ENCODE measurements at regions not wholly inside any gene's neighbourhood (a gene's known extent, or its start where the extent isn't known, plus 50 kb on each side); places are given as distances from the start of the nearest gene placed in this dataset.

DNA sequence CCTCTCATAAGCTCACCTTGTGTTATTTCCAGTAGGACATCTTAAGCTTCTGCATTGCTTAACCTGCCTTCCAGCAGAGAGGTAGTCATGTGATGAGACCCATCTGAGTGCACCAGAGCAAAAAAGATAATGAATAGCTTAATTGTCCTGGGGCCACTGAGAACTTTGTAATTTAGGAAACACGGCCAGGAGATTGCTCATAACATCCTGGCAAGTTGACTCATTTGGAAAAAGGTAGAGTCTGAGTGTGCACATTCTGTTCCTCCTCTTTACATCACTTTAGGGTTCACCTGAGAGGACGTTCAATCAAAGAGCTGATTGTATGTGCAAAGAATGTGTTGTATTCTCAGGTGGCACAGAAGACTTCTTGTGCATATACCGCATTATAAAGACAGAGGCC lies 830.2 kb upstream of the SOX11 start:
- no peak for DNase-seq (ENCODE audit: low spot score)

DNA sequence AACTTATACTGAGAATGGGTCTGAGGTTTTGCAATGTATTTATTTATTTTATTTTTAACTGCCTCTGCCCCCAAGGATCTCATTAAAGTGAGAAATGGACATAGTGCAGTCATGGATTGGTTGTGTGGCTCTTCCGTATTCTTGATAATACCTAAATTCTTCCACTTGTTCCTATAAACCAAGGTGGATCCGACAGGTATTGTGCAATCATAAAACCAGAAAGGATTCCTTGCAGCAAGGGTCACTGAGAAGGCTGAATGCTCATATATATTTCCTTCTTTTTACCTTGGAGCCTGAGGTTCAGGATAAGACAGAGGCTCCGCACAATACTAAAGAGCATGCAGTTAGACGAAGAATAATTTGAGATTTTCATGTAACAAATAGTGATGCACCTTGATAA lies 826.0 kb upstream of the SOX11 start:
- no peak for DNase-seq (ENCODE audit: low spot score)

- no peak for DNase-seq (ENCODE audit: low spot score)
Measured at GRCh38 chr2:4868466-4868865, 823.7 kb upstream of the SOX11 start.

DNA sequence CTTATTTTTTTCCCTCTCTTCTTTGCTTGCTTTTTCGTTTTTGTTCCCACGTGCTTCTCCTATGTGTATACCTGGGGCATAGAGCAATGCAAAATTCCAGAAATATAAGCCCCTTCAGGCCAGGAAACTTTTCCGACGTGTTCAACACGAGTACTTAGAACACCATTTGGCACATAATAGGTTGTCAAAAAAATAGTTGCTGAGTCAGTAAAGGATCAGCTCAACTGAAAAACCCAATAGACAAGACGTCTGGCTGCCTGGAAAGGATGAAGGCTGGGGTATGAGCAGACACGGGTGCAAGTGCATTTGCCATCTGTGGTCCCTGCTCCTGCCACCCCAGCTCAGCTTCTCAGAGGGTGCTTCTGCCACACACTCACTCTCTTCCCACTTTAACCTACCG lies 823.0 kb upstream of the SOX11 start:
- DNase-seq (ENCODE audit: low spot score), result no peak

DNA sequence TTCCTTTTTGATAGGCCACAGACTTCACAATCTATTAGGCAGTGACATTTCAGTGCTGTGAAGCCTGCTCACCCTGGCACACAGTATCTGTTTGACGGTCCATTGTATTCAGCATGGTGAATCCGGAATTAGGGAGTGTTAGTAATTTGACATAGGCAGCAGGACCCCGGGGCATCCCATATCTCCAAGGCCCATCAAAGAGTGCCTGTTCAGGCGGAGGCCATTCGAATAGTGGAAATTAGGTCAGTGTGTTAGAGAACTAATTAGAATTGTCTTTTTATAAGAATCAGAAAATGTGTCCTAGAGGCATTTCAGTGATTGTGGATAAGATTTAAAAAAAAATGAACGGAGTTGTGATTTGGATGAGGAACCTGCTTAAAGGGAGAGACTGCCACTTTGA lies 818.8 kb upstream of the SOX11 start:
- DNase-seq (ENCODE audit: low spot score), result no peak

DNA sequence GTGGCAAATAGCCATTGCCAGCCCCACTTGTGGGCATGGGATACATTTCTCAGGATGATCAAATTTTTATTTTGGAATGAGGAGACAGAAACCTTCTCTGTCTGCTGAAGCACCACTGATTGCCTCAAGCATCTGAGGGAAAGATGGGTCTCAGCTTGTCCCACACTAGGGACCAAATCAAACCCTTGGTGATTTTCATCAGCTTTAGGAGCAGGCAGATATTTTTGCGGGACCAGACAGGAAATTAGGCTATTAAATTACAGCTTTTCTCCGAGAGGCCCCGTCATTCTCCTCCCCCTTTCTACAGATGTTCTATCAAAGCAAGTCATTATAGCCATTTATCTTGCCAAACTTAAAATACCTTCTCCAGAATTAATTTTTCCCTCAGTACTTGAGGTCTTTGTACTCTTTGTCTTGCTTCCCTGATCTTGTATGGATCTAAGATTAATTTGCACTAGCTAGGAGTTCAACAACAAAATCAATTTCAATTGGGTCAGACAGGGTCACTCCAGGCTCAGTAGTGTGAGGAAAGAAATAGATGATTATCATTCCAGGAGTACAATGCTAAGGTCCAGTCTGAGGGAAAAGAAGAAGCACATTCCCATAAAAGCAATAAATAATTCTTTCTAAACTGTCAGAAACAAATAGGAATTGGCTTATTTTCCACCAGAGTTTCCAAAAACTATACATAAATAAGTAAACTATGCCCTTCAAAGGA lies 818.1 kb upstream of the SOX11 start:
- DNase-seq (ENCODE audit: low spot score), result no peak

- no peak for DNase-seq (ENCODE audit: low spot score)
Measured at GRCh38 chr2:4882421-4882820, 809.8 kb upstream of the SOX11 start.

- no peak for DNase-seq (ENCODE audit: low spot score)
Measured at GRCh38 chr2:4882941-4883340, 809.2 kb upstream of the SOX11 start.

GRCh38 chr2:4883375-4883774 lies 808.8 kb upstream of the SOX11 start:
- DNase-seq (ENCODE audit: low spot score), result no peak

DNA sequence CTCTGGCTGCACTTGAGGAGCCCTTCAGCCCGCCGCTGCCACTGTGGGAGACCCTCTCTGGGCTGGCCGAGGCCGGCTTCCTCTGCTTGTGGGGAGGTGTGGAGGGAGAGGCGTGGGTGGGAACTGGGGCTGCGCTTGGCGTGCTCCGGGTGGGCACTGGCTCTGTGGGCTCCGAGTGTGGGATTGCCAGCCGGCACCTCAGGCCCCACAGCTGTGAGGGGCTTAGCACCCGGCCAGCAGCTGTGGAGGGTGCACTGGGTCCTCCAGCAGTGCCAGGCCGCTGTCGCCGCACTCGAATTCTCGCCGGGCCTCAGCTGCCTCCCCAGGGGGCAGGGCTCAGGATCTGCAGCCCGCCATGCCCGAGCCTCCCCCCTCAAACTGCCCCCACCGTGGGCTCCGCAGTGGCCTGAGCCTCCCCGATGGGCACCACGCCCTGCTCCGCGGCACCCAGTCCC lies 808.0 kb upstream of the SOX11 start:
- DNase-seq (ENCODE audit: low spot score), result no peak

DNA sequence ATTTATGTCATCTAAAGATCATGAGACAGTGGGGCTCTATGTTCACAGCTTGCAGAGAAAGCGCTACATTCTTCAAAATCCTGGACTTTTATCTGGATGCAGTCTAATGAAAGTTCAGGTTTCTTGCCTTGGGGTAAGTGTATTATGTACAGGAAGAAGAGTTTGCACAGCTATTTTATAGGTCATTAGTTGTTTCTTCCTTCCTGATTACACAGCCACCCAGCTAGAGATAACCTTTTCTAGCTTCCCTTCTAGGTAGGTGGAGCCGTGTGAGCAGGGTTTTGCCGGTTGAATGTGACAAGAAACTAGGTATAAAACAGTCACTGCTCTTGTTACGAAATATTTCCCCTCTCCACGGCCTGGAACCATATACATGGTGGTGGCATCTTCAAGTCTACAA lies 800.8 kb upstream of the SOX11 start:
- no peak for DNase-seq (ENCODE audit: low spot score)

- DNase-seq (ENCODE audit: low spot score), result no peak
Measured at GRCh38 chr2:4895371-4895770, 796.8 kb upstream of the SOX11 start.

DNA sequence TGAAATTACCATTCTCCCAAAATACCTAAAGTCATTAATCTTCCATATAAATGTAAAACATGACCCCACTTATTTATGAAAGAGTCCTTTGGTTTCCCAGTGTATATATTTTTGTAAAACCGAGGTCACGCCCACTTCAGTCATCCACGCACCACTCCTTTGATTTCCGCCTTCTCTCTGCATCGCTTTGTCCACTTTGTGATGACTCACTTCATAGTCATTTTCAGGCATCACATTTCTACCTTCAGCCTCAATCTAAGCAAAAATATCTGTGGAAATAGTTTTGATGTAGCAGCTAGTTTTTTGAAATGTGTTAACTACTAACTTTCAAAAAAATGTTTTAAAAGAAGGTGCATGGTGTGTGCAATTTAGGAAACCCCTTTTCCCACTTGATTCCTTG lies 793.5 kb upstream of the SOX11 start:
- no peak for DNase-seq (ENCODE audit: low spot score)

GRCh38 chr2:4900242-4900641 lies 791.9 kb upstream of the SOX11 start:
- DNase-seq (ENCODE audit: low spot score), result no peak

GRCh38 chr2:4900861-4901770 lies 791.1 kb upstream of the SOX11 start:
- no peak for DNase-seq (ENCODE audit: low spot score)

DNA sequence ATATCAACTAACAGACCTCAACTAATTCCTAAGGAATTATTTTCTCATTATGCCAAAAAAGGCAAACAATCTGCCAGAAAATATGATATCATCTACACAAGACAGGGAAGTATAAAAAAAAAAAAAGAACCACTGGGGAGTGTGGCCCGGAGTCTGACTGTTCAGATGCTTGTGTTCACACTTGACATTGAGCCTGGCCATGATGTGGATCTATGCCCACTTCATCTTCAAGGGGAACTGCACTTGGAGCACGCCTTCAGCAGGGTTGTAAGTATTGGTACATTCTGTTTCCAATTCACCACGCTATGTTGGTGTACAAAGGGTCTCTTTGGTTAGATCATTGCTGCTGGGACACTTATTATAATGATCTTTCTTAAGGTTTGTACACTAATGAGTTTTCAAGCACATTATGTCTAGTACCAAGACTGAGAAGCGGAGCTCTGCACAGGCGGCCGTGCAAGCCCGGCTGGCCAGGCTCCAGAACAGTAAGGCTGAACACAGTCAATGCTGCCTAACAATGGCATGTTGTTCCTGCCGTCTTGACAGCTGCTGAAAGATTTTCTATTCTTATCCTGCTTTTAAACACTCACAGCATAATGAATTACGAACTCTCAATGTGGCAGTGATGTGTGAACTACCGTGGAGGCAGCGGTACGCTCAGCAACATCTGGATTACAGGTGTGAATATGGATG lies 788.4 kb upstream of the SOX11 start:
- no peak for DNase-seq (ENCODE audit: low spot score)

- DNase-seq (ENCODE audit: low spot score), result no peak
Measured at GRCh38 chr2:4908461-4908860, 783.7 kb upstream of the SOX11 start.

GRCh38 chr2:4909346-4910009 lies 782.7 kb upstream of the SOX11 start:
- no peak for DNase-seq (ENCODE audit: low spot score)

GRCh38 chr2:4914036-4914435 lies 778.1 kb upstream of the SOX11 start:
- no peak for DNase-seq (ENCODE audit: low spot score)

- DNase-seq (ENCODE audit: low spot score), result no peak
Measured at GRCh38 chr2:4914551-4914950, 777.6 kb upstream of the SOX11 start.

- no peak for DNase-seq (ENCODE audit: low spot score)
Measured at GRCh38 chr2:4915357-4915756, 776.8 kb upstream of the SOX11 start.

- DNase-seq (ENCODE audit: low spot score), result no peak
Measured at GRCh38 chr2:4916094-4916493, 776.1 kb upstream of the SOX11 start.

All from HuH-7 (cell line).